ENCODE measurements at regions not wholly inside any gene's neighbourhood (a gene's known extent, or its start where the extent isn't known, plus 50 kb on each side); places are given as distances from the start of the nearest gene placed in this dataset.
"Not testable (repeated sequence)": the region's sequence is repeated elsewhere in the genome, so short reads cannot be mapped to it uniquely, and the experiment has no call there.

DNA sequence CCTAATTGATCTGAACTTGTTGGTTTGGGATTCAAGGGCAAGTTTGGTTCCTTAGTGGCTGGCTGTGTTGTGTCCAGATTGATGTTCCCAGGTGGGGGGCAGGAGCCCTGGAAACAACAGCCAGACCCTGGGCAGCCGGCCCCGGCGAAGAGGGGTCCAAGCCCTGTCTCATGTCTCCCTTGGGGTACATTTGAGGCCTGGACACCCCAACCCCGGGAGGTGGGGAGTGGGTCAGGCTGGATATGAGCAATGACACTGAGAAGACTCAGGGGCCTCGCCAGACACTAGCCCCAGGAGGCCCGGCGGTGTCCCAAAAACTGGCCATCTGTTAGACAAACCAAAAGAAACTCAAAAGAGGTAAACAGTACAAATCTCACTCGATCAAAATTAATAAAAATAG, 79.6 kb downstream of the YTHDF1 start:
- Mint-ChIP-seq H3K27ac (ENCODE audit: unreplicated experiment) (no peak overlapping the region), H3K9me3 (ENCODE audit: low read depth, unreplicated experiment) (no peaks in the 10 kb centered on the region), H3K4me3 (ENCODE audit: low read depth, unreplicated experiment) (no peak overlapping the region), H3K4me1 (ENCODE audit: low read depth, unreplicated experiment) (no peaks in the 10 kb centered on the region), H3K27me3 (ENCODE audit: unreplicated experiment) (peaks cover 80% of the 10 kb centered on the region), H3K36me3 (ENCODE audit: insufficient read depth, unreplicated experiment) (no peaks in the 10 kb centered on the region)
- no TSS peak for BruUV-seq (replicated peaks)
- intact Hi-C loops (cut with micrococcal nuclease; ENCODE audit: unreplicated experiment) = no loop called here
- no peak for DNase-seq
- CTCF ChIA-PET = interaction anchor here (1.0 kb wide), 1 partner anchor 12 kb away, joined by 3 read pairs; no protein-coding TSS in a partner anchor
- TF ChIP-seq, protein P1, sequence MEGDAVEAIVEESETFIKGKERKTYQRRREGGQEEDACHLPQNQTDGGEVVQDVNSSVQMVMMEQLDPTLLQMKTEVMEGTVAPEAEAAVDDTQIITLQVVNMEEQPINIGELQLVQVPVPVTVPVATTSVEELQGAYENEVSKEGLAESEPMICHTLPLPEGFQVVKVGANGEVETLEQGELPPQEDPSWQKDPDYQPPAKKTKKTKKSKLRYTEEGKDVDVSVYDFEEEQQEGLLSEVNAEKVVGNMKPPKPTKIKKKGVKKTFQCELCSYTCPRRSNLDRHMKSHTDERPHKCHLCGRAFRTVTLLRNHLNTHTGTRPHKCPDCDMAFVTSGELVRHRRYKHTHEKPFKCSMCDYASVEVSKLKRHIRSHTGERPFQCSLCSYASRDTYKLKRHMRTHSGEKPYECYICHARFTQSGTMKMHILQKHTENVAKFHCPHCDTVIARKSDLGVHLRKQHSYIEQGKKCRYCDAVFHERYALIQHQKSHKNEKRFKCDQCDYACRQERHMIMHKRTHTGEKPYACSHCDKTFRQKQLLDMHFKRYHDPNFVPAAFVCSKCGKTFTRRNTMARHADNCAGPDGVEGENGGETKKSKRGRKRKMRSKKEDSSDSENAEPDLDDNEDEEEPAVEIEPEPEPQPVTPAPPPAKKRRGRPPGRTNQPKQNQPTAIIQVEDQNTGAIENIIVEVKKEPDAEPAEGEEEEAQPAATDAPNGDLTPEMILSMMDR (IDR thresholded peaks at IDR 0.05; ENCODE audit: unreplicated experiment) = no peak

DNA sequence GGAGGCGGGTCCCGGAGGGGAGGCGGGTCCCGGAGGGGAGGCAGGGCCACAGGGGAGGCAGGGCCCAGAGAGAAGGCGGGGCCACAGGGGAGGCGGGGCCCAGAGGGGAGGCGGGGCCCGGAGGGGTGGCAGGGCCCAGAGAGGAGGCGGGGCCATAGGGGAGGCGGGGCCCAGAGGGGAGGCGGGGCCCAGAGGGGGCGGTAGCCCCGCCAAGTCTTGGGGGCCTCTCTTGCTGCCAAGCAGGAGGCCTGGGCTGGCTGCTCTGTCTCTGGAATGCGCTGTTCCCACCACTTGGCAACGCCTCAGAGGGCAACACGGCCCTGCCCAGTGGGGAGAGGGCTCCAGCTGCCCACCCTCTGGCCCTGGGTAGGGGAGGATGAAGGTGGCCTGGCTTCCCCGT, 80.5 kb downstream of the YTHDF1 start:
- Mint-ChIP-seq H3K27ac (ENCODE audit: unreplicated experiment) (no peak overlapping the region), H3K9me3 (ENCODE audit: low read depth, unreplicated experiment) (no peaks in the 10 kb centered on the region), H3K36me3 (ENCODE audit: insufficient read depth, unreplicated experiment) (no peaks in the 10 kb centered on the region), H3K27me3 (ENCODE audit: unreplicated experiment) (peaks cover 77% of the 10 kb centered on the region), H3K4me1 (ENCODE audit: low read depth, unreplicated experiment) (no peaks in the 10 kb centered on the region), H3K4me3 (ENCODE audit: low read depth, unreplicated experiment) (no peak overlapping the region)
- CTCF ChIA-PET = no interaction called here
- no peak for DNase-seq
- TF ChIP-seq, protein P1 (IDR thresholded peaks at IDR 0.05; ENCODE audit: unreplicated experiment) = no peak
- no TSS peak for BruUV-seq (replicated peaks)
- intact Hi-C loops (cut with micrococcal nuclease; ENCODE audit: unreplicated experiment) = no loop called here

DNA sequence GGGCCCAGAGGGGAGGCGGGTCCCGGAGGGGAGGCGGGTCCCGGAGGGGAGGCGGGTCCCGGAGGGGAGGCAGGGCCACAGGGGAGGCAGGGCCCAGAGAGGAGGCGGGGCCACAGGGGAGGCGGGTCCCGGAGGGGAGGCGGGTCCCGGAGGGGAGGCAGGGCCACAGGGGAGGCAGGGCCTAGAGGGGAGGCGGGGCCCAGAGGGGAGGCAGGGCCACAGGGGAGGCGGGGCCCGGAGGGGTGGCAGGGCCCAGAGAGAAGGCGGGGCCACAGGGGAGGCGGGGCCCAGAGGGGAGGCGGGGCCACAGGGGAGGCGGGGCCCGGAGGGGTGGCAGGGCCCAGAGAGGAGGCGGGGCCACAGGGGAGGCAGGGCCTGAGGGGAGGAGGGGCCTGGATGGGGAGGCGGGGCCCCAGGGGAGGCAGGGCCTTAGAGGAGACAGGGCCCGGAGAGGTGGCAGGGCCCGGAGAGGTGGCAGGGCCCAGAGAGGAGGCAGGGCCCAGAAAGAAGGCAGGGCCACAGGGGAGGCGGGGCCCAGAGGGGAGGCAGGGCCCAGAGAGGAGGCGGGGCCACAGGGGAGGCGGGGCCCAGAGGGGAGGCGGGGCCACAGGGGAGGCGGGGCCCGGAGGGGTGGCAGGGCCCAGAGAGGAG, 81.1 kb downstream of the YTHDF1 start:
- H3K36me3 Mint-ChIP-seq (ENCODE audit: insufficient read depth, unreplicated experiment); H3K4me1 Mint-ChIP-seq (ENCODE audit: low read depth, unreplicated experiment); intact Hi-C loops (cut with micrococcal nuclease; ENCODE audit: unreplicated experiment); CTCF ChIA-PET; H3K9me3 Mint-ChIP-seq (ENCODE audit: low read depth, unreplicated experiment); H3K4me3 Mint-ChIP-seq (ENCODE audit: low read depth, unreplicated experiment); H3K27ac Mint-ChIP-seq (ENCODE audit: unreplicated experiment); DNase-seq; BruUV-seq (replicated peaks): not testable (repeated sequence)
- H3K27me3 Mint-ChIP-seq (ENCODE audit: unreplicated experiment) = peaks cover 71% of the 10 kb centered on the region

DNA sequence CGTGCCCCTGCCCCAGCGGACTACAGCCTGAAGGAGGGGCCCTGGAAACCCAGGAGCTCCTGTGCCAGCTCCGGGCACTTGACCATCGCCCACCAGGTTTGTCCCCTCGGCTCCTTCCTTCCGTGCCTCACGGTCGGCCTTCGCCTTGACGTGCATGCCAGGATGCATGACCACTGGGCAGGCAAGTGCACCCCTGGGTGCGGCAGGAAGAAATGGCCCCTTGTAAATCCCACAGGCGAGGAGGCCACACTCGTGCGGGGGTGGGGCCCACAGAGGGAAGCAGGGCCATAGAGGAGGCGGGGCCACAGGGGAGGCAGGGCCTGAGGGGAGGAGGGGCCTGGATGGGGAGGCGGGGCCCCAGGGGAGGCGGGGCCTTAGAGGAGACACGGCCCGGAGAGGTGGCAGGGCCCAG, 81.7 kb downstream of the YTHDF1 start:
- Mint-ChIP-seq H3K9me3 (ENCODE audit: low read depth, unreplicated experiment) (no peaks in the 10 kb centered on the region), H3K4me3 (ENCODE audit: low read depth, unreplicated experiment) (no peak overlapping the region), H3K4me1 (ENCODE audit: low read depth, unreplicated experiment) (no peaks in the 10 kb centered on the region), H3K36me3 (ENCODE audit: insufficient read depth, unreplicated experiment) (no peaks in the 10 kb centered on the region), H3K27ac (ENCODE audit: unreplicated experiment) (no peak overlapping the region), H3K27me3 (ENCODE audit: unreplicated experiment) (peaks cover 65% of the 10 kb centered on the region)
- CTCF ChIA-PET = interaction anchor here (0.6 kb wide), 1 partner anchor 368 kb away, joined by 5 read pairs; no protein-coding TSS in a partner anchor
- DNase-seq = peak; percentile 39
- intact Hi-C loops (cut with micrococcal nuclease; ENCODE audit: unreplicated experiment) = no loop called here
- no TSS peak for BruUV-seq (replicated peaks)
- TF ChIP-seq, protein P1 (IDR thresholded peaks at IDR 0.05; ENCODE audit: unreplicated experiment) = no peak

DNA sequence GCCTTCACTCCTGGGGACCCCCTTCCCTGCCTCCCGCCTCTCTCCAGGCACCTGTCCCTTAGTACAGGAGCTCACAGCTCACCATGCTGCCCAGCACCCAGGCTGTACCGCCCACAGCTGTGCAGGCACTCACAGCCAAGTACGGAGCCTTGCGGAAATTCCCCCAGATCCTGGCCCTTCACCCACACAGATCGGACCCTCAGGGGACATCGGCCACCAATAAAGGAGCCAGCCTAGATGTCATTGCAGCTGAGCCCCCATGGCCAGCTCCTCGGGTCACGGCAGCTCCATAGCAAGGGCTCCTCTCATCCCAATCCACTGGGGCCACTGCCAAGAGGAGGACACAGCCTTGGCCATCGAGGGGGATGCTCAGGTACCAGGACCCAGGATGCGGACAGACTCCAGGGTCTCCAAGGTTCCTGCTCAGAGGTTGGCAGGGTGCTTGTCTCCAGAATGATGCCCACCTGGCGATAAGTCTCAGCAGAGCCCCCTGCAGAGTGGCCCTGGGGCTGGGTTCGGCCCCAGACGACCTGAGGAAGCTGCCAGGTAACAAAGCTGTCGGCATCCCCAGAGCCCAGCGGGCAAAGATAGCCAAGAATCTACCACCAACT, 82.3 kb downstream of the YTHDF1 start:
- H3K9me3 Mint-ChIP-seq (ENCODE audit: low read depth, unreplicated experiment) = no peaks in the 10 kb centered on the region
- no peak for DNase-seq
- intact Hi-C loops (cut with micrococcal nuclease; ENCODE audit: unreplicated experiment) = no loop called here
- no peaks in the 10 kb centered on the region for H3K36me3 Mint-ChIP-seq (ENCODE audit: insufficient read depth, unreplicated experiment)
- no peak overlapping the region for H3K4me3 Mint-ChIP-seq (ENCODE audit: low read depth, unreplicated experiment)
- no TSS peak for BruUV-seq (replicated peaks)
- CTCF ChIA-PET = interaction anchor here (0.6 kb wide), 1 partner anchor 368 kb away, joined by 5 read pairs; no protein-coding TSS in a partner anchor
- no peak overlapping the region for H3K27ac Mint-ChIP-seq (ENCODE audit: unreplicated experiment)
- peaks cover 58% of the 10 kb centered on the region for H3K27me3 Mint-ChIP-seq (ENCODE audit: unreplicated experiment)
- TF ChIP-seq, protein P1 (IDR thresholded peaks at IDR 0.05; ENCODE audit: unreplicated experiment) = no peak
- no peaks in the 10 kb centered on the region for H3K4me1 Mint-ChIP-seq (ENCODE audit: low read depth, unreplicated experiment)

Data from Calu3 (cell line).